B cell (primary cell): ENCODE measurements at regions not wholly inside any gene's neighbourhood (a gene's known extent, or its start where the extent isn't known, plus 50 kb on each side); places are given as distances from the start of the nearest gene placed in this dataset.

Experiments used
- EZH2 ChIP-seq: IDR thresholded peaks from 2 replicates; pipeline ENCODE4 v1.6.1; 2012; ENCODE audit warnings: borderline replicate concordance, low read depth, mild to moderate bottlenecking, moderate library complexity, low read length; ENCODE audit not compliant: insufficient read depth, poor library complexity, severe bottlenecking
- TF ChIP-seq, protein P1 (sequence below): fragments of 200-600 bp; IDR thresholded peaks from one replicate; pipeline ENCODE4 v1.8.0; 2022; ENCODE audit warnings: antibody characterized with exemption, mild to moderate bottlenecking

DNA sequence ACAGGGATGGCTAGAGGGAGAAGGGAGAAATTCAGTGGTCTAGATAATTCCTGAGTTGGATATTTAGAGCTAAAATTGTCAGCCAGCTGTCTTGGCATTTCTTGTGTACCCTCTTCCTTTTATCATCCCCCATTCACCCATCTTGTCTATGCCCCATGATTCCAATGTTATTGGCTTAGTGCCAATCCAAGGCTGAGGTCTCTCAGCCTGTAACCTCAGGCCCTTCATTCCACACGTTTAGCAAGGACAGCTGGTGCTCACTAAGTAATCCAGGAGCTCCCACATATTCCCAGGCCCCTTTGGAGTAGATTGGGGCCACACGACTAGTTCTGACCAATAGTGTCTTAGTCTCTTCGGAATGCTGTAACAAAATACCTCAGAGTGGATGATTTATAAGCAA lies 112.4 kb upstream of the ATXN1 start:
- TF ChIP-seq, protein P1, sequence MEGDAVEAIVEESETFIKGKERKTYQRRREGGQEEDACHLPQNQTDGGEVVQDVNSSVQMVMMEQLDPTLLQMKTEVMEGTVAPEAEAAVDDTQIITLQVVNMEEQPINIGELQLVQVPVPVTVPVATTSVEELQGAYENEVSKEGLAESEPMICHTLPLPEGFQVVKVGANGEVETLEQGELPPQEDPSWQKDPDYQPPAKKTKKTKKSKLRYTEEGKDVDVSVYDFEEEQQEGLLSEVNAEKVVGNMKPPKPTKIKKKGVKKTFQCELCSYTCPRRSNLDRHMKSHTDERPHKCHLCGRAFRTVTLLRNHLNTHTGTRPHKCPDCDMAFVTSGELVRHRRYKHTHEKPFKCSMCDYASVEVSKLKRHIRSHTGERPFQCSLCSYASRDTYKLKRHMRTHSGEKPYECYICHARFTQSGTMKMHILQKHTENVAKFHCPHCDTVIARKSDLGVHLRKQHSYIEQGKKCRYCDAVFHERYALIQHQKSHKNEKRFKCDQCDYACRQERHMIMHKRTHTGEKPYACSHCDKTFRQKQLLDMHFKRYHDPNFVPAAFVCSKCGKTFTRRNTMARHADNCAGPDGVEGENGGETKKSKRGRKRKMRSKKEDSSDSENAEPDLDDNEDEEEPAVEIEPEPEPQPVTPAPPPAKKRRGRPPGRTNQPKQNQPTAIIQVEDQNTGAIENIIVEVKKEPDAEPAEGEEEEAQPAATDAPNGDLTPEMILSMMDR = no peak
- no peak for TF ChIP-seq EZH2
